Uterus (tissue), 2 donors: ENCODE measurements at regions not wholly inside any gene's neighbourhood (a gene's known extent, or its start where the extent isn't known, plus 50 kb on each side); places are given as distances from the start of the nearest gene placed in this dataset.

Experiments
- POLR2A ChIP-seq, 2 donors: fragments of 450-650 bp; IDR thresholded peaks; one replicate each; pipeline ENCODE4 v1.6.1; 2016; ENCODE audit warnings: antibody characterized with exemption in 2 of 2, mild to moderate bottlenecking in 1 of 2, moderate library complexity in 1 of 2
- TF ChIP-seq, protein P1 (sequence below), 4 experiments: fragments of 200-600 bp in 2 of 4; fragments of 450-650 bp in 2 of 4; sonication (generic) in 2 of 4; IDR thresholded peaks; one replicate each; pipeline ENCODE4 v1.5.1; 2016 to 2019; ENCODE audit warnings: antibody characterized with exemption in 4 of 4, mild to moderate bottlenecking in 2 of 4, moderate library complexity in 1 of 4

DNA sequence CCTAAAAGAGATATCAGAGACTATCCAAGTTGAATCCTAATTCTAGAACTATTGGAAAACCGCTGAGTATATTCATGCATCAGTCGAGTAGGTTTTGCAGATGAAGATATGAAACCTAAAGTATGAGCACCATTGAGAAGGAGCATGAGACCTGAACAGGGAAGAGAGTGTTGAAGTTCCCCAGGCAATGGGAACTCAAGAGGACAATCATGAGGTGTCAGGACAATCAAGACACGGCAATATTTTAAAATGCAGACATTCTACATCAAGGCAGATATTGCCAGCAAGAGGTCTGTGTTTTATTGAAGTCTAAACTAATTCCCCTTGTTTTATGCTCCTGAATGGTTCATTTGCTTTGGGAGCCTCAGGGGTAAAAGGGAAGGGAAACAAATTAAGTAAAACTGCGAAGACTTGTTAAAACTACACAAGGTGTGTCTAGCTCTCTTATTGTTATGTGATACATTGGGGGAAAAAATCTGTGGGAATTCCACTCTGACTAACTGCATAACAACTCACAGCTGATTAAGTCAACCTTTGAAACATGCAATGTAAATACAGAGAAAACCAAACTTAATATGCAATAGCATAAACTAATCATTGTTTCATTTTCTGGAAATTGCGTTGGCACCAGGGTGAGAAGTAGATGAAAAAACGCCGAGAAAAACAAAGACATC lies 347.9 kb upstream of the ADGRL2 start:
- TF ChIP-seq, protein P1, sequence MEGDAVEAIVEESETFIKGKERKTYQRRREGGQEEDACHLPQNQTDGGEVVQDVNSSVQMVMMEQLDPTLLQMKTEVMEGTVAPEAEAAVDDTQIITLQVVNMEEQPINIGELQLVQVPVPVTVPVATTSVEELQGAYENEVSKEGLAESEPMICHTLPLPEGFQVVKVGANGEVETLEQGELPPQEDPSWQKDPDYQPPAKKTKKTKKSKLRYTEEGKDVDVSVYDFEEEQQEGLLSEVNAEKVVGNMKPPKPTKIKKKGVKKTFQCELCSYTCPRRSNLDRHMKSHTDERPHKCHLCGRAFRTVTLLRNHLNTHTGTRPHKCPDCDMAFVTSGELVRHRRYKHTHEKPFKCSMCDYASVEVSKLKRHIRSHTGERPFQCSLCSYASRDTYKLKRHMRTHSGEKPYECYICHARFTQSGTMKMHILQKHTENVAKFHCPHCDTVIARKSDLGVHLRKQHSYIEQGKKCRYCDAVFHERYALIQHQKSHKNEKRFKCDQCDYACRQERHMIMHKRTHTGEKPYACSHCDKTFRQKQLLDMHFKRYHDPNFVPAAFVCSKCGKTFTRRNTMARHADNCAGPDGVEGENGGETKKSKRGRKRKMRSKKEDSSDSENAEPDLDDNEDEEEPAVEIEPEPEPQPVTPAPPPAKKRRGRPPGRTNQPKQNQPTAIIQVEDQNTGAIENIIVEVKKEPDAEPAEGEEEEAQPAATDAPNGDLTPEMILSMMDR (IDR thresholded peaks at IDR 0.05), result no peak
- TF ChIP-seq POLR2A (IDR thresholded peaks at IDR 0.05), result no peak
